Cardiac muscle cell (in vitro differentiated cells and primary cell): ENCODE measurements at regions not wholly inside any gene's neighbourhood (a gene's known extent, or its start where the extent isn't known, plus 50 kb on each side); places are given as distances from the start of the nearest gene placed in this dataset.
A peak's percentile ranks its signal among the peaks of the same experiment; 100 is the strongest.

Experiments
- DNase-seq, 2 donors: peaks; one replicate each; pipeline versions ENCODE4 v3.0.0 to v3.0.0-alpha.2; 2010 to 2017; ENCODE audit warnings: low read depth in 1 of 2, low spot score in 1 of 2
- H3K27ac ChIP-seq: fragments of 200-600 bp; sonication (generic); 2 replicates; pipeline ENCODE4 v1.5.1; 2016
- H3K27me3 ChIP-seq: fragments of 200-600 bp; sonication (generic); 2 replicates; pipeline ENCODE4 v1.6.0; 2016; ENCODE audit warnings: control low read depth
- H3K36me3 ChIP-seq: fragments of 200-600 bp; sonication (generic); 2 replicates; pipeline ENCODE4 v1.5.1; 2016; ENCODE audit warnings: control low read depth
- H3K4me1 ChIP-seq: fragments of 200-600 bp; sonication (generic); 2 replicates; pipeline ENCODE4 v1.8.1; 2017; ENCODE audit warnings: low read depth, mild to moderate bottlenecking, mixed run types
- H3K4me3 ChIP-seq: fragments of 200-600 bp; sonication (generic); 2 replicates; pipeline ENCODE4 v1.5.1; 2016; ENCODE audit warnings: mild to moderate bottlenecking
- H3K9me3 ChIP-seq: fragments of 200-600 bp; sonication (generic); 2 replicates; pipeline ENCODE4 v1.5.1; 2017; ENCODE audit warnings: low read depth, mild to moderate bottlenecking, control low read depth
- TF ChIP-seq, protein P1 (sequence below): IDR thresholded peaks from 2 replicates; pipeline ENCODE4 v1.5.1; 2012; ENCODE audit warnings: low read depth, mild to moderate bottlenecking, low read length

DNA sequence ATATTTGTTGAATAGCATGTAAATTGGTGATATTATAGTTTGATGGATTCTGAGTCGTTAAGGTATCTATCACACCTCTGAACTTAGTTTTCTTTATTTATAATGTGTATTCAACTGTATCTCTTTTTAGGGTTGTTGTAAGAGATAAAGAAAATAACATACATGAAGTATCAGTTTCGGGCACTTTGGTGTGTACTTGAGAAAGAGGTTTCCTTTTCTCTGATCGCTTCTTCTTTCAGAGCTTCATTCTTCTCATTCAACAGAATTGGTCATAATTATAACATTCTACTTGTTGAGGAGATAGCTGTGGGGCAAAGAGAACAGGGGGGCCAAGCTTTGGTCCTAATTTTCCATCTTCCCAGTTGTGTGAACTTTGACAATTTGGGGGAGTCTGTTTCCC lies 508.0 kb downstream of the PLPP3 start:
- H3K27me3 ChIP-seq, result no peaks in the 10 kb centered on the region
- no peak overlapping the region for H3K4me3 ChIP-seq
- H3K36me3 ChIP-seq, result no peaks in the 10 kb centered on the region
- H3K4me1 ChIP-seq, result no peaks in the 10 kb centered on the region
- no peak for DNase-seq
- H3K9me3 ChIP-seq, result no peaks in the 10 kb centered on the region
- TF ChIP-seq, protein P1, sequence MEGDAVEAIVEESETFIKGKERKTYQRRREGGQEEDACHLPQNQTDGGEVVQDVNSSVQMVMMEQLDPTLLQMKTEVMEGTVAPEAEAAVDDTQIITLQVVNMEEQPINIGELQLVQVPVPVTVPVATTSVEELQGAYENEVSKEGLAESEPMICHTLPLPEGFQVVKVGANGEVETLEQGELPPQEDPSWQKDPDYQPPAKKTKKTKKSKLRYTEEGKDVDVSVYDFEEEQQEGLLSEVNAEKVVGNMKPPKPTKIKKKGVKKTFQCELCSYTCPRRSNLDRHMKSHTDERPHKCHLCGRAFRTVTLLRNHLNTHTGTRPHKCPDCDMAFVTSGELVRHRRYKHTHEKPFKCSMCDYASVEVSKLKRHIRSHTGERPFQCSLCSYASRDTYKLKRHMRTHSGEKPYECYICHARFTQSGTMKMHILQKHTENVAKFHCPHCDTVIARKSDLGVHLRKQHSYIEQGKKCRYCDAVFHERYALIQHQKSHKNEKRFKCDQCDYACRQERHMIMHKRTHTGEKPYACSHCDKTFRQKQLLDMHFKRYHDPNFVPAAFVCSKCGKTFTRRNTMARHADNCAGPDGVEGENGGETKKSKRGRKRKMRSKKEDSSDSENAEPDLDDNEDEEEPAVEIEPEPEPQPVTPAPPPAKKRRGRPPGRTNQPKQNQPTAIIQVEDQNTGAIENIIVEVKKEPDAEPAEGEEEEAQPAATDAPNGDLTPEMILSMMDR, result no peak
- H3K27ac ChIP-seq, result no peak overlapping the region

GRCh38 chr1:56070601-56071000 lies 508.8 kb downstream of the PLPP3 start:
- H3K36me3 ChIP-seq, result no peaks in the 10 kb centered on the region
- H3K27ac ChIP-seq, result no peak overlapping the region
- H3K4me3 ChIP-seq, result no peak overlapping the region
- TF ChIP-seq, protein P1, result no peak
- H3K4me1 ChIP-seq, result no peaks in the 10 kb centered on the region
- no peaks in the 10 kb centered on the region for H3K27me3 ChIP-seq
- H3K9me3 ChIP-seq, result no peaks in the 10 kb centered on the region
- no peak for DNase-seq

DNA sequence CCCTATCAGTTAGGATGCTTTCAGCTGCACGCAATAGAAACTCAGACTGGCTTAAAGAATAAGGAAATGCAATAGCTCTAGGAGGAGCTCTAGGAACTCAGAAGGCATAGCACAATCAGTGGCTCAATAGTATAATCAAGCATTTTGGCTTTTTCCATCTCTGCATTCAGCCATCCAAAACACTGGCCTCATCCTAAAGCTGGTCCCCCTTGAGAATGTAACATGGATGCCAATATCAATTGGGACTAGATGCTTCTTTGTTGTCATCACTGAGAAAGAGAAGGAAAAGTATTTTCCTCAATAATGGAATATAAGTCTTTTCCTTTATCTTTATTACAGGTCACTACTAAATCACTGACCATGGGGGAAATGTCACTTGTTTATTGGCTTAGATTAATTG lies 509.5 kb downstream of the PLPP3 start:
- no peaks in the 10 kb centered on the region for H3K36me3 ChIP-seq
- H3K27me3 ChIP-seq, result no peaks in the 10 kb centered on the region
- no peak for DNase-seq
- H3K27ac ChIP-seq, result no peak overlapping the region
- TF ChIP-seq, protein P1, result no peak
- H3K4me3 ChIP-seq, result no peak overlapping the region
- no peaks in the 10 kb centered on the region for H3K9me3 ChIP-seq
- no peaks in the 10 kb centered on the region for H3K4me1 ChIP-seq

- H3K27me3 ChIP-seq, result no peaks in the 10 kb centered on the region
- no peak overlapping the region for H3K4me3 ChIP-seq
- TF ChIP-seq, protein P1, result no peak
- DNase-seq, result peak in 1 of 2 donors; percentile 39
- no peaks in the 10 kb centered on the region for H3K4me1 ChIP-seq
- H3K9me3 ChIP-seq, result no peaks in the 10 kb centered on the region
- no peaks in the 10 kb centered on the region for H3K36me3 ChIP-seq
- no peak overlapping the region for H3K27ac ChIP-seq
These were observed 510.5 kb downstream of the PLPP3 start for GRCh38 chr1:56068908-56069307.

DNA sequence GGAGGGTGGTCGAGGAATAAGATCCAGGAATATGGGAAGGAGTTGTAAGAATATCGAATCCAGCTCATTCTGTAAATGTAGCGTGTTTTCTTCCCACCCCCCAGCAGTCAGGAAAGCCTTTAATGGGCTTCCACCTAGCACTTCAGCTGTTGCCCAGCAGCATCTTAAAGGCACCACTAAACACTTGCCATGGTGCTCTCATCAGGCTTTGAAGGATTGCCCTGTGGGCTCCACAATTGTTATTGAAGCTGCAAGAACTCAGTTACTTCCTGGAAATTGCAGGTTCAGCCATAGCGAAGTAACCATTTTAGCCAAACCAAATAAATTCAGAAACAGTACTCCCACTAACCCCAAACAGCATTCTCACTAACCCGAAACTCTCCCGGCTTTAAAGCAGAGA lies 511.2 kb downstream of the PLPP3 start:
- TF ChIP-seq, protein P1, result no peak
- H3K9me3 ChIP-seq, result no peaks in the 10 kb centered on the region
- H3K36me3 ChIP-seq, result no peaks in the 10 kb centered on the region
- H3K27ac ChIP-seq, result no peak overlapping the region
- DNase-seq, result no peak
- H3K4me1 ChIP-seq, result no peaks in the 10 kb centered on the region
- H3K27me3 ChIP-seq, result no peaks in the 10 kb centered on the region
- H3K4me3 ChIP-seq, result no peak overlapping the region

GRCh38 chr1:56065729-56066128 lies 513.6 kb downstream of the PLPP3 start:
- DNase-seq, result peak in 1 of 2 donors; percentile 48
- Histone ChIP-seq H3K36me3 (no peaks in the 10 kb centered on the region), H3K27me3 (no peaks in the 10 kb centered on the region), H3K27ac (no peak overlapping the region), H3K4me1 (no peaks in the 10 kb centered on the region), H3K9me3 (no peaks in the 10 kb centered on the region), H3K4me3 (no peak overlapping the region)
- TF ChIP-seq, protein P1, result no peak
